ENCODE measurements at regions not wholly inside any gene's neighbourhood (a gene's known extent, or its start where the extent isn't known, plus 50 kb on each side); places are given as distances from the start of the nearest gene placed in this dataset.

DNA sequence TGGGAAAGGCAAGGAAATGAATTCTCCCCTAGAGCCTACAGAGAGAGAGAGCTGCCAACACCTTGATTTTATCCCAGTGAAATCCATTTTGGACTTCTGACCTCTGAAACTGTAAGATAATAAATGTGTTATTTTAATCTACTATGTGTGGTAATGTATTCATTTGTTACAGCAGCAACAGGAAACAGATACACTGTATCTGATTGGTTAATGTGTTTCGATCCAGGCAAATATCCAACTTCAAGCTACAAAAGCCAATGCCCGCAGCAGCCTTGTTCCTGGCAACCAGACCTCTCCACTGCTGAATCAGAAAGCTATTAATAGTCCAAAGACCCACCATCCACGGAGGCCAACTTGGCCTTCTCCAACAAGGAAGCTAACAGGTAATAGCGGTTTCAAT is 318.1 kb downstream of the PTTG2 start:
- TF ChIP-seq, protein P1, sequence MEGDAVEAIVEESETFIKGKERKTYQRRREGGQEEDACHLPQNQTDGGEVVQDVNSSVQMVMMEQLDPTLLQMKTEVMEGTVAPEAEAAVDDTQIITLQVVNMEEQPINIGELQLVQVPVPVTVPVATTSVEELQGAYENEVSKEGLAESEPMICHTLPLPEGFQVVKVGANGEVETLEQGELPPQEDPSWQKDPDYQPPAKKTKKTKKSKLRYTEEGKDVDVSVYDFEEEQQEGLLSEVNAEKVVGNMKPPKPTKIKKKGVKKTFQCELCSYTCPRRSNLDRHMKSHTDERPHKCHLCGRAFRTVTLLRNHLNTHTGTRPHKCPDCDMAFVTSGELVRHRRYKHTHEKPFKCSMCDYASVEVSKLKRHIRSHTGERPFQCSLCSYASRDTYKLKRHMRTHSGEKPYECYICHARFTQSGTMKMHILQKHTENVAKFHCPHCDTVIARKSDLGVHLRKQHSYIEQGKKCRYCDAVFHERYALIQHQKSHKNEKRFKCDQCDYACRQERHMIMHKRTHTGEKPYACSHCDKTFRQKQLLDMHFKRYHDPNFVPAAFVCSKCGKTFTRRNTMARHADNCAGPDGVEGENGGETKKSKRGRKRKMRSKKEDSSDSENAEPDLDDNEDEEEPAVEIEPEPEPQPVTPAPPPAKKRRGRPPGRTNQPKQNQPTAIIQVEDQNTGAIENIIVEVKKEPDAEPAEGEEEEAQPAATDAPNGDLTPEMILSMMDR (IDR thresholded peaks at IDR 0.05; ENCODE audit: low read depth, low read length) = no peak
- no peak for TF ChIP-seq EZH2phosphoT487 (IDR thresholded peaks at IDR 0.05; ENCODE audit: low read depth)
